ENCODE measurements at regions not wholly inside any gene's neighbourhood (a gene's known extent, or its start where the extent isn't known, plus 50 kb on each side); places are given as distances from the start of the nearest gene placed in this dataset.

GRCh38 chr1:232880354-232880753, 70.1 kb upstream of the NTPCR start:
- TF ChIP-seq POLR2A (IDR thresholded peaks at IDR 0.05) (no peak), POLR2AphosphoS5 (IDR thresholded peaks at IDR 0.05; ENCODE audit: insufficient read depth in 1 of 2, low read depth in 1 of 2) (no peak)

Data from vagina (tissue), 2 donors.